H1 (cell line): ENCODE measurements at regions not wholly inside any gene's neighbourhood (a gene's known extent, or its start where the extent isn't known, plus 50 kb on each side); places are given as distances from the start of the nearest gene placed in this dataset.

Experiments
- CTCF ChIA-PET: fragments of 300-600 bp; sonication (Branson Sonifier 250); formaldehyde crosslinking; loops from one replicate; lab custom pipeline; 2021; ENCODE audit not compliant: partially characterized antibody; lab: Charles Lee
- POLR2A ChIA-PET: fragments of 300-600 bp; sonication (Branson Sonifier 250); formaldehyde crosslinking; loops from one replicate; lab custom pipeline; 2021; ENCODE audit warnings: inconsistent platforms; ENCODE audit not compliant: partially characterized antibody; lab: Charles Lee
- DNase-seq, 2 experiments: peaks; one replicate each; pipeline versions ENCODE4 v3.0.0 to v3.0.0-alpha.2; 2010 to 2022; ENCODE audit warnings: low spot score in 2 of 2, low read depth in 1 of 2, mixed read lengths in 1 of 2
- FAIRE-seq: peaks from 2 replicates; lab custom pipeline; 2011; peaks lifted over from hg19 to GRCh38; lab: Jason Lieb, UNC
- H2AFZ ChIP-seq: 2 replicates; pipeline ENCODE4 v1.8.1; 2012; ENCODE audit warnings: low read length, inconsistent platforms
- H2AK5ac ChIP-seq: 2 replicates; pipeline ENCODE4 v1.6.1; 2013; ENCODE audit warnings: low read depth, low read length
- H2BK120ac ChIP-seq: replicated peaks from 2 replicates; pipeline ENCODE3; 2013; ENCODE audit warnings: low read depth, low read length, inconsistent platforms
- H2BK12ac ChIP-seq: 2 replicates; pipeline ENCODE4 v1.6.1; 2013; ENCODE audit warnings: low read depth, low read length
- H2BK15ac ChIP-seq: 2 replicates; pipeline ENCODE4 v1.6.1; 2013; ENCODE audit warnings: low read length
- H2BK20ac ChIP-seq: 2 replicates; pipeline ENCODE4 v1.6.1; 2013; ENCODE audit warnings: low read length
- H2BK5ac ChIP-seq: 2 replicates; pipeline ENCODE4 v1.6.1; 2013; ENCODE audit warnings: low read depth, low read length
- H3K14ac ChIP-seq: 2 replicates; pipeline ENCODE4 v1.6.1; 2013; ENCODE audit warnings: inconsistent platforms; ENCODE audit not compliant: insufficient read length
- H3K18ac ChIP-seq: 2 replicates; pipeline ENCODE4 v1.6.1; 2013; ENCODE audit warnings: low read length; ENCODE audit errors: extremely low read depth
- H3K23ac ChIP-seq: 2 replicates; pipeline ENCODE4 v1.6.1; 2013; ENCODE audit warnings: inconsistent platforms; ENCODE audit not compliant: insufficient read length
- H3K23me2 ChIP-seq: 2 replicates; pipeline ENCODE4 v1.6.1; 2013; ENCODE audit warnings: low read depth, low read length
- H3K27ac ChIP-seq: 2 replicates; pipeline ENCODE4 v1.6.1; 2011; ENCODE audit warnings: low read depth, low read length, inconsistent platforms
- H3K27me3 ChIP-seq, 4 experiments: replicated peaks in 1 of 4; 1 replicate in 1 of 4; 2 replicates in 3 of 4; pipeline versions ENCODE4 v1.6.1 to v1.8.1; 2011 to 2013; ENCODE audit warnings: low read length in 3 of 4, mild to moderate bottlenecking in 3 of 4, inconsistent platforms in 2 of 4, mixed read lengths in 2 of 4, moderate library complexity in 1 of 4; ENCODE audit not compliant: control insufficient read depth in 3 of 4, insufficient read depth in 3 of 4; ENCODE audit errors: extremely low read depth in 1 of 4
- H3K36me3 ChIP-seq, 4 experiments: 2 replicates each; pipeline versions ENCODE4 v1.6.1 to v1.8.1; 2011 to 2013; ENCODE audit warnings: mild to moderate bottlenecking in 4 of 4, low read length in 3 of 4, moderate library complexity in 2 of 4, control low read depth in 1 of 4, inconsistent platforms in 1 of 4; ENCODE audit not compliant: insufficient read depth in 4 of 4, control insufficient read depth in 2 of 4
- H3K4ac ChIP-seq: replicated peaks from 2 replicates; pipeline ENCODE3; 2013; ENCODE audit warnings: low read length, low read depth, mixed read lengths, inconsistent platforms; ENCODE audit not compliant: insufficient read length
- H3K4me1 ChIP-seq, 4 experiments: replicated peaks in 1 of 4; 1 replicate in 1 of 4; 2 replicates in 3 of 4; pipeline versions ENCODE4 v1.6.1 to v1.8.1; 2011 to 2013; ENCODE audit warnings: low read length in 3 of 4, inconsistent platforms in 2 of 4, mixed read lengths in 1 of 4; ENCODE audit not compliant: insufficient read depth in 4 of 4, control insufficient read depth in 3 of 4
- H3K4me2 ChIP-seq, 2 experiments: 2 replicates each; pipeline versions ENCODE4 v1.6.1 to v1.8.1; 2011 to 2013; ENCODE audit warnings: low read depth in 2 of 2, low read length in 2 of 2, control low read depth in 1 of 2, inconsistent platforms in 1 of 2, mild to moderate bottlenecking in 1 of 2; ENCODE audit not compliant: insufficient read depth in 1 of 2
- H3K4me3 ChIP-seq, 4 experiments: fragments of 200-600, 300-600 bp in 1 of 4; sonication (generic), shearing (Covaris generic), sonication (Bioruptor Twin) in 1 of 4; 2 replicates each; pipeline versions ENCODE4 v1.5.1 to v1.8.1; 2011 to 2016; ENCODE audit warnings: low read length in 4 of 4, low read depth in 3 of 4, control low read depth in 2 of 4, inconsistent platforms in 2 of 4, mild to moderate bottlenecking in 2 of 4, mixed read lengths in 1 of 4, moderate library complexity in 1 of 4; ENCODE audit not compliant: insufficient read depth in 2 of 4; ENCODE audit errors: extremely low read depth in 1 of 4
- H3K56ac ChIP-seq: replicated peaks from 2 replicates; pipeline ENCODE3; 2013; ENCODE audit warnings: low read depth, mild to moderate bottlenecking, mixed read lengths, low read length, inconsistent platforms; ENCODE audit not compliant: insufficient read length
- H3K79me1 ChIP-seq: 2 replicates; pipeline ENCODE4 v1.6.1; 2013; ENCODE audit warnings: low read depth, low read length, control low read depth
- H3K79me2 ChIP-seq, 2 experiments: 2 replicates each; pipeline versions ENCODE4 v1.6.1 to v1.8.1; 2012 to 2013; ENCODE audit warnings: low read length in 2 of 2, mild to moderate bottlenecking in 2 of 2, inconsistent platforms in 1 of 2; ENCODE audit not compliant: insufficient read depth in 2 of 2, control insufficient read depth in 1 of 2
- H3K9ac ChIP-seq, 4 experiments: replicated peaks in 1 of 4; 1 replicate in 1 of 4; 2 replicates in 3 of 4; pipeline versions ENCODE4 v1.6.1 to v1.8.1; 2011 to 2013; ENCODE audit warnings: low read depth in 3 of 4, low read length in 3 of 4, control low read depth in 2 of 4, mild to moderate bottlenecking in 2 of 4, moderate library complexity in 2 of 4, inconsistent platforms in 1 of 4; ENCODE audit errors: extremely low read depth in 1 of 4
- H3K9me3 ChIP-seq, 2 experiments: 2 replicates each; pipeline versions ENCODE4 v1.6.1 to v1.8.1; 2012 to 2013; ENCODE audit warnings: mild to moderate bottlenecking in 2 of 2, moderate library complexity in 2 of 2, control low read depth in 1 of 2, inconsistent platforms in 1 of 2, low read depth in 1 of 2, low read length in 1 of 2, mixed read lengths in 1 of 2; ENCODE audit not compliant: insufficient read depth in 2 of 2
- H4K20me1 ChIP-seq, 2 experiments: replicated peaks in 1 of 2; 2 replicates each; pipeline versions ENCODE3 to v1.8.1; 2011 to 2013; ENCODE audit warnings: inconsistent platforms in 2 of 2, low read length in 2 of 2, mild to moderate bottlenecking in 1 of 2; ENCODE audit not compliant: insufficient read depth in 2 of 2, control insufficient read depth in 1 of 2
- H4K5ac ChIP-seq: 2 replicates; pipeline ENCODE4 v1.6.1; 2013; ENCODE audit warnings: low read length, low read depth, mixed read lengths, inconsistent platforms; ENCODE audit not compliant: insufficient read length
- H4K8ac ChIP-seq: 2 replicates; pipeline ENCODE4 v1.8.0; 2013; ENCODE audit warnings: mild to moderate bottlenecking, moderate library complexity, low read length, inconsistent platforms; ENCODE audit not compliant: insufficient read depth; ENCODE audit errors: extremely low read depth
- H4K91ac ChIP-seq: replicated peaks from 2 replicates; pipeline ENCODE3; 2013; ENCODE audit warnings: low read length, mixed read lengths, inconsistent platforms; ENCODE audit not compliant: insufficient read length
- CHD1 ChIP-seq: IDR thresholded peaks from 2 replicates; pipeline ENCODE4 v1.6.1; 2012; ENCODE audit warnings: low read depth, low read length, improper control_type of control experiment
- SP2 ChIP-seq: IDR thresholded peaks from 2 replicates; pipeline ENCODE4 v1.6.1; 2012; ENCODE audit warnings: mild to moderate bottlenecking, low read length, inconsistent platforms
- WGBS, 2 experiments: shearing (Covaris generic) in 1 of 2; methylation state at CpG; one replicate each; pipeline versions ENCODE4 v1.1.6 to v1.1.7; 2013 to 2015; ENCODE audit warnings: low lambda C conversion rate in 2 of 2, mixed read lengths in 2 of 2, inconsistent platforms in 1 of 2, low coverage in 1 of 2, missing lambda C conversion rate in 1 of 2; ENCODE audit not compliant: insufficient replicate concordance in 2 of 2, insufficient coverage in 1 of 2, insufficient read length in 1 of 2; ENCODE audit errors: extremely low coverage in 1 of 2, missing lambda C conversion rate in 1 of 2; 5-methylcytosine and 5-hydroxymethylcytosine counted together

- H3K23me2 ChIP-seq = no peaks in the 10 kb centered on the region
- WGBS, 2 experiments = 89% methylated on average over 1 of the region's 1 CpG; no CpG with 5 or more reads in 1 of the 2 experiments
- CTCF ChIA-PET = interaction anchor here (0.9 kb wide), 1 partner anchor 324 kb away, joined by 3 read pairs; no protein-coding TSS in a partner anchor
These were observed 457.7 kb upstream of the SLC14A2 start for GRCh38 chr18:45157576-45157975.

More at GRCh38 chr18:45157576-45157975, 457.7 kb upstream of the SLC14A2 start:
- Histone ChIP-seq H2BK12ac (no peak overlapping the region), H2BK20ac (no peak overlapping the region), H3K9ac (no peak overlapping the region), H3K14ac (no peak overlapping the region), H4K20me1 (no peaks in the 10 kb centered on the region), H3K79me2 (no peaks in the 10 kb centered on the region), H3K36me3 (no peaks in the 10 kb centered on the region), H3K27ac (no peak overlapping the region), H2AFZ (no peak overlapping the region), H2BK15ac (no peak overlapping the region), H2BK120ac (no peak overlapping the region), H4K8ac (no peak overlapping the region), H3K18ac (no peak overlapping the region), H3K23ac (no peak overlapping the region), H3K4me2 (no peak overlapping the region), H4K5ac (no peak overlapping the region), H3K56ac (no peak overlapping the region), H3K79me1 (no peaks in the 10 kb centered on the region), H3K9me3 (no peaks in the 10 kb centered on the region), H3K4me1 (no peaks in the 10 kb centered on the region), H2BK5ac (no peak overlapping the region), H3K4me3 (no peak overlapping the region), H4K91ac (no peak overlapping the region), H3K4ac (no peak overlapping the region), H2AK5ac (no peak overlapping the region), H3K27me3 (no peaks in the 10 kb centered on the region)
- no peak for TF ChIP-seq CHD1
- TF ChIP-seq SP2 = no peak
- DNase-seq (no peak), FAIRE-seq (no peak)
- POLR2A ChIA-PET = no interaction called here
